Endothelial cell of umbilical vein (primary cell): ENCODE measurements at regions not wholly inside any gene's neighbourhood (a gene's known extent, or its start where the extent isn't known, plus 50 kb on each side); places are given as distances from the start of the nearest gene placed in this dataset.

Experiments
- BruUV-seq: library from RNA; stranded (reverse); fragments of 400-500 nt; replicated peaks from 2 replicates; lab custom pipeline; 2021; lab: Mats Ljungman, UMichigan
- CTCF ChIA-PET: fragments of 300-600, 350-600 bp; sonication (Branson Sonifier 250); formaldehyde crosslinking; loops from one replicate; lab custom pipeline; 2021; ENCODE audit warnings: antibody characterized with exemption, inconsistent platforms; lab: Charles Lee
- POLR2A ChIA-PET: fragments of 300-600, 350-600 bp; sonication (Branson Sonifier 250); formaldehyde crosslinking; loops from one replicate; lab custom pipeline; 2021; ENCODE audit warnings: antibody characterized with exemption, inconsistent platforms; lab: Charles Lee
- DNase-seq: peaks from one replicate; pipeline ENCODE4 v3.0.0-alpha.2; 2011; ENCODE audit warnings: low read depth, low spot score
- FAIRE-seq: peaks from 2 replicates; lab custom pipeline; 2011; peaks lifted over from hg19 to GRCh38; lab: Jason Lieb, UNC
- H2AFZ ChIP-seq: 2 replicates; pipeline ENCODE4 v1.6.0; 2012; ENCODE audit warnings: low read depth, low read length, control low read depth, inconsistent platforms
- H3K27ac ChIP-seq: 2 replicates; pipeline ENCODE4 v1.5.1; 2011; ENCODE audit warnings: low read depth, mild to moderate bottlenecking, control low read depth, low read length, moderate library complexity; ENCODE audit not compliant: insufficient read depth
- H3K27me3 ChIP-seq, 2 experiments: 2 replicates each; pipeline versions ENCODE4 v1.6.0 to v1.6.1; 2011; ENCODE audit warnings: low read length in 2 of 2, mixed read lengths in 1 of 2; ENCODE audit not compliant: control insufficient read depth in 2 of 2, insufficient read depth in 2 of 2
- H3K36me3 ChIP-seq, 2 experiments: 2 replicates in 1 of 2; 3 replicates in 1 of 2; pipeline ENCODE4 v1.5.1; 2011; ENCODE audit warnings: low read length in 2 of 2, mild to moderate bottlenecking in 1 of 2, moderate library complexity in 1 of 2; ENCODE audit not compliant: control insufficient read depth in 2 of 2, insufficient read depth in 2 of 2; ENCODE audit errors: extremely low read depth in 1 of 2
- H3K4me1 ChIP-seq: 3 replicates; pipeline ENCODE4 v1.5.1; 2011; ENCODE audit warnings: mild to moderate bottlenecking, low read length; ENCODE audit not compliant: control insufficient read depth, insufficient read depth; ENCODE audit errors: extremely low read depth
- H3K4me2 ChIP-seq: 2 replicates; pipeline ENCODE4 v1.6.1; 2011; ENCODE audit warnings: low read length, control low read depth, mixed read lengths; ENCODE audit not compliant: insufficient read depth
- H3K4me3 ChIP-seq, 3 experiments: fragments of 200-600 bp in 1 of 3; sonication (generic), shearing (Covaris generic) in 1 of 3; replicated peaks in 1 of 3; 2 replicates each; pipeline ENCODE4 v1.5.1; 2011 to 2016; ENCODE audit warnings: control low read depth in 3 of 3, low read length in 3 of 3, mild to moderate bottlenecking in 2 of 3, inconsistent platforms in 1 of 3, low read depth in 1 of 3, moderate library complexity in 1 of 3; ENCODE audit not compliant: insufficient read depth in 1 of 3
- H3K79me2 ChIP-seq: 2 replicates; pipeline ENCODE4 v1.6.0; 2012; ENCODE audit warnings: low read length, inconsistent platforms; ENCODE audit not compliant: control insufficient read depth, insufficient read depth
- H3K9ac ChIP-seq: replicated peaks from 2 replicates; pipeline ENCODE3; 2011; ENCODE audit warnings: low read length, control low read depth; ENCODE audit not compliant: insufficient read depth; ENCODE audit errors: extremely low read depth
- H3K9me1 ChIP-seq: replicated peaks from 3 replicates; pipeline ENCODE4 v1.6.0; 2011; ENCODE audit warnings: mild to moderate bottlenecking, low read length; ENCODE audit not compliant: control insufficient read depth, insufficient read depth; ENCODE audit errors: extremely low read depth
- H3K9me3 ChIP-seq: replicated peaks from 2 replicates; pipeline ENCODE4 v1.5.1; 2012; ENCODE audit warnings: low read length, inconsistent platforms; ENCODE audit not compliant: control insufficient read depth, insufficient read depth
- H4K20me1 ChIP-seq: replicated peaks from 2 replicates; pipeline ENCODE3; 2011; ENCODE audit warnings: mild to moderate bottlenecking, low read length; ENCODE audit not compliant: control insufficient read depth, insufficient read depth; ENCODE audit errors: extremely low read depth
- EZH2 ChIP-seq: IDR thresholded peaks from 2 replicates; pipeline ENCODE4 v1.6.1; 2012; ENCODE audit warnings: borderline replicate concordance, low read depth, mild to moderate bottlenecking, moderate library complexity, low read length, inconsistent platforms; ENCODE audit not compliant: severe bottlenecking
- FOS ChIP-seq: IDR thresholded peaks from 2 replicates; pipeline ENCODE4 v1.6.1; 2011; ENCODE audit warnings: mild to moderate bottlenecking, low read length, moderate library complexity, borderline replicate concordance; ENCODE audit not compliant: insufficient read depth
- GATA2 ChIP-seq: IDR thresholded peaks from 2 replicates; pipeline ENCODE4 v1.7.0; 2011; ENCODE audit warnings: low read depth, mild to moderate bottlenecking, moderate library complexity, mixed read lengths, low read length; ENCODE audit not compliant: insufficient read length, insufficient read depth
- JUN ChIP-seq: IDR thresholded peaks from 2 replicates; pipeline ENCODE4 v1.6.1; 2011; ENCODE audit warnings: borderline replicate concordance, low read depth; ENCODE audit not compliant: insufficient read length, insufficient read depth
- MYC ChIP-seq: IDR thresholded peaks from one replicate; pipeline ENCODE4 v1.6.1; 2011; ENCODE audit warnings: mild to moderate bottlenecking, low read depth, low read length
- POLR2A ChIP-seq: IDR thresholded peaks from 2 replicates; pipeline ENCODE4 v1.6.1; 2012; ENCODE audit warnings: low read depth, mild to moderate bottlenecking, control low read depth, low read length
- POLR2AphosphoS5 ChIP-seq: IDR thresholded peaks from 2 replicates; pipeline ENCODE4 v1.6.1; 2012; ENCODE audit warnings: low read depth, mild to moderate bottlenecking, control low read depth, low read length, moderate library complexity; ENCODE audit not compliant: insufficient read depth
- dilution Hi-C: fragments of 300-500 bp; cut with MboI; formaldehyde crosslinking; loops from one replicate; pipeline ENCODE4 v1.15.0; 2019; ENCODE audit warnings: low sequenced_read_pairs; ENCODE audit not compliant: extremely low pct_ligation_motif_present
- intact Hi-C: fragments of 100-400 bp; cut with micrococcal nuclease; formaldehyde crosslinking; loops from one replicate; pipeline ENCODE4 v1.10.0; 2022
- TF ChIP-seq, protein P1 (sequence below), 2 donors: IDR thresholded peaks; 1 replicate in 1 of 2; 2 replicates in 1 of 2; pipeline ENCODE4 v1.5.1; 2011; ENCODE audit warnings: low read length in 2 of 2, mild to moderate bottlenecking in 2 of 2, moderate library complexity in 2 of 2, control low read depth in 1 of 2, inconsistent platforms in 1 of 2, low read depth in 1 of 2; ENCODE audit not compliant: insufficient read depth in 1 of 2; ENCODE audit errors: extremely low read depth in 1 of 2
- TF ChIP-seq, protein P2 (sequence below): IDR thresholded peaks from 2 replicates; pipeline ENCODE4 v1.6.1; 2011; ENCODE audit not compliant: insufficient read depth, insufficient read length

DNA sequence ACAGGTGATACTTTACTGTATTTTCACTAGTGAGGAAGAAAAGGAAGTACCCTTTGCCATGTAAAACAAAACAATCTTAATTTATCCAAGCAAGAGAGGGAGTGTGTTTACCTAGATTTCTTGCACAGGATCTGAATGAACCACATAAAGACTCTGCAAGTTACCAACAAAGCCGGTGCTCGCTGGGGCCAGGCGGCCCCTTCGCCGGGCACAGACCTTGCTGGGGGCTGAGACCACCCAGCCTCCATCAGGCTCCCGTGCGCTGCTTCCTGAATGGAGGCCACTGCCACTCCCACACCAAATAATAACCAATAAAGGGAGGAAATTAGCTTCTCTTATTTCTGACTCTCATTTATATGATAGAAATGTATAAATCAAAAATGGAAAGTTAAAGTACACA is 625.0 kb upstream of the ADARB2 start:
- H4K20me1 ChIP-seq = no peaks in the 10 kb centered on the region
- no peak overlapping the region for H3K4me3 ChIP-seq
- TF ChIP-seq FOS (no peak), POLR2AphosphoS5 (no peak), EZH2 (no peak), GATA2 (no peak), POLR2A (no peak), MYC (no peak), JUN (no peak)
- TF ChIP-seq, protein P1, sequence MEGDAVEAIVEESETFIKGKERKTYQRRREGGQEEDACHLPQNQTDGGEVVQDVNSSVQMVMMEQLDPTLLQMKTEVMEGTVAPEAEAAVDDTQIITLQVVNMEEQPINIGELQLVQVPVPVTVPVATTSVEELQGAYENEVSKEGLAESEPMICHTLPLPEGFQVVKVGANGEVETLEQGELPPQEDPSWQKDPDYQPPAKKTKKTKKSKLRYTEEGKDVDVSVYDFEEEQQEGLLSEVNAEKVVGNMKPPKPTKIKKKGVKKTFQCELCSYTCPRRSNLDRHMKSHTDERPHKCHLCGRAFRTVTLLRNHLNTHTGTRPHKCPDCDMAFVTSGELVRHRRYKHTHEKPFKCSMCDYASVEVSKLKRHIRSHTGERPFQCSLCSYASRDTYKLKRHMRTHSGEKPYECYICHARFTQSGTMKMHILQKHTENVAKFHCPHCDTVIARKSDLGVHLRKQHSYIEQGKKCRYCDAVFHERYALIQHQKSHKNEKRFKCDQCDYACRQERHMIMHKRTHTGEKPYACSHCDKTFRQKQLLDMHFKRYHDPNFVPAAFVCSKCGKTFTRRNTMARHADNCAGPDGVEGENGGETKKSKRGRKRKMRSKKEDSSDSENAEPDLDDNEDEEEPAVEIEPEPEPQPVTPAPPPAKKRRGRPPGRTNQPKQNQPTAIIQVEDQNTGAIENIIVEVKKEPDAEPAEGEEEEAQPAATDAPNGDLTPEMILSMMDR (IDR thresholded peaks at IDR 0.05; ENCODE audit: extremely low read depth in 1 of 2, insufficient read depth in 1 of 2, low read depth in 1 of 2, low read length in 2 of 2) = no peak
- TF ChIP-seq, protein P2, sequence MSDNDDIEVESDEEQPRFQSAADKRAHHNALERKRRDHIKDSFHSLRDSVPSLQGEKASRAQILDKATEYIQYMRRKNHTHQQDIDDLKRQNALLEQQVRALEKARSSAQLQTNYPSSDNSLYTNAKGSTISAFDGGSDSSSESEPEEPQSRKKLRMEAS = no peak
- H3K36me3 ChIP-seq = no peaks in the 10 kb centered on the region
- H2AFZ ChIP-seq = no peak overlapping the region
- dilution Hi-C loops = no loop called here
- CTCF ChIA-PET = no interaction called here
- no peak for FAIRE-seq
- no peaks in the 10 kb centered on the region for H3K27me3 ChIP-seq
- H3K9me3 ChIP-seq = peaks cover 4% of the 10 kb centered on the region
- no peak overlapping the region for H3K4me2 ChIP-seq
- H3K27ac ChIP-seq = no peak overlapping the region
- DNase-seq = no peak
- POLR2A ChIA-PET = no interaction called here
- no peak overlapping the region for H3K9ac ChIP-seq
- no TSS peak for BruUV-seq
- H3K79me2 ChIP-seq = no peaks in the 10 kb centered on the region
- no peaks in the 10 kb centered on the region for H3K9me1 ChIP-seq
- intact Hi-C loops = no loop called here
- H3K4me1 ChIP-seq = no peaks in the 10 kb centered on the region
